ENCODE measurements at regions not wholly inside any gene's neighbourhood (a gene's known extent, or its start where the extent isn't known, plus 50 kb on each side); places are given as distances from the start of the nearest gene placed in this dataset.

GRCh38 chr4:106418444-106418843 is 49.9 kb upstream of the GIMD1 start:
- intact Hi-C loops (cut with DNase I) = no loop called here

More at GRCh38 chr4:106418444-106418843, 49.9 kb upstream of the GIMD1 start:
- no peak for DNase-seq
